GM12891 (cell line): ENCODE measurements at regions not wholly inside any gene's neighbourhood (a gene's known extent, or its start where the extent isn't known, plus 50 kb on each side); places are given as distances from the start of the nearest gene placed in this dataset.

Source experiments
- PAX5 ChIP-seq: IDR thresholded peaks from 2 replicates; pipeline ENCODE4 v1.6.1; 2011; ENCODE audit warnings: low read length, moderate library complexity, mild to moderate bottlenecking; ENCODE audit not compliant: insufficient read depth, severe bottlenecking
- POLR2A ChIP-seq: IDR thresholded peaks from 2 replicates; pipeline ENCODE4 v1.6.1; 2011; ENCODE audit warnings: low read depth, low read length, control low read depth
- POLR2AphosphoS5 ChIP-seq: IDR thresholded peaks from 2 replicates; pipeline ENCODE4 v1.6.1; 2011; ENCODE audit warnings: low read depth, low read length, control low read depth
- SPI1 ChIP-seq: IDR thresholded peaks from 2 replicates; pipeline ENCODE4 v1.6.1; 2011; ENCODE audit warnings: low read depth, low read length, control low read depth
- TAF1 ChIP-seq: IDR thresholded peaks from 2 replicates; pipeline ENCODE4 v1.6.1; 2011; ENCODE audit warnings: low read depth, low read length, control low read depth

DNA sequence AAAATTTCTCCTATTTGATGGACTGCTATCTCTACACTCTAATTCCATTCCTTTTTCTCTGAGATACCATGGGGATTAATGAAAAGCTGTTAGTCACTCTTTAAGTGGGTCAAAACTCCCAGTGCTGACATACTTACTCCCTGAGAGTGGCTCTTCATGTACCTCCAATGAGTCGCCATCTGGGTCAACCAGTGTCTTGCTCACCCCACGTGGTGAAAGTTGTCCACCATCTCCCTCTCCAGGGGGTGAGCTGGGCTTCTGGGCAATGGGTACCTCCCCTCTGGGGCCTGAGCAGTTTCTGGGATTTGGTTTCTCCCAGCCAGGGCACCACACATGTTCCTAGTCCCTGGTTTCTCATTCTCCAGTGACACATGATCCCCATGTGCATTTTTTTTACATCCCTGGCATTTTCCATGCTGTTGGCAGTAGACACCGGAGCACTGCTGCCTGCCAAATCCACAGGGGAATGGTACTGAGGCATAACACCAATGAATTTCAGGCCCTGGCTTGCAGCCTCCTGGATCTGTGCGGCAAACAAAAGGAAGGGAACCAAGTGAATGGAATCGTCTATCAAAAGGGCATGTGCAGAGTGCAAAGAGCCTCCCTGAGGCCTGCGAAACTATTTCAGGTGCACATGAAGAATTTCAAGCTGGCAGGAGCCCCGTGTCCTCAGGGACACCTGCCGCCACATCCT lies 817.9 kb upstream of the AMELY start:
- no peak for TF ChIP-seq SPI1
- no peak for TF ChIP-seq POLR2A
- no peak for TF ChIP-seq POLR2AphosphoS5
- no peak for TF ChIP-seq TAF1
- TF ChIP-seq PAX5 = no peak
